KMS-11 (cell line): ENCODE measurements at regions not wholly inside any gene's neighbourhood (a gene's known extent, or its start where the extent isn't known, plus 50 kb on each side); places are given as distances from the start of the nearest gene placed in this dataset.

Experiments used
- H2AFZ ChIP-seq: fragments of 200-600 bp; sonication (generic); 2 replicates; pipeline ENCODE4 v1.6.1; 2016; ENCODE audit warnings: antibody characterized with exemption, mixed run types, low read depth
- H3K27ac ChIP-seq: fragments of 200-600 bp; sonication (generic); 2 replicates; pipeline ENCODE4 v1.6.1; 2016; ENCODE audit warnings: mild to moderate bottlenecking, mixed run types
- H3K27me3 ChIP-seq: fragments of 200-600 bp; sonication (generic); 2 replicates; pipeline ENCODE4 v1.6.1; 2017; ENCODE audit warnings: mild to moderate bottlenecking, low read depth, mixed run types, moderate library complexity; ENCODE audit not compliant: insufficient read depth
- H3K36me3 ChIP-seq: fragments of 200-600 bp; sonication (generic); 2 replicates; pipeline ENCODE4 v1.6.1; 2017; ENCODE audit warnings: mild to moderate bottlenecking, mixed run types; ENCODE audit not compliant: insufficient read depth
- H3K4me1 ChIP-seq: fragments of 200-600 bp; sonication (generic); 2 replicates; pipeline ENCODE4 v1.6.1; 2016; ENCODE audit warnings: mild to moderate bottlenecking, low read depth, mixed run types; ENCODE audit not compliant: poor library complexity, severe bottlenecking
- H3K4me2 ChIP-seq: fragments of 200-600 bp; sonication (generic); 2 replicates; pipeline ENCODE4 v1.7.0; 2016; ENCODE audit warnings: mild to moderate bottlenecking, mixed run types
- H3K4me3 ChIP-seq: fragments of 200-600 bp; sonication (generic); IDR thresholded peaks from 2 replicates; pipeline ENCODE4 v1.6.1; 2017; ENCODE audit warnings: low read depth, low read length, mixed read lengths; ENCODE audit not compliant: insufficient read depth
- H3K79me2 ChIP-seq: fragments of 200-600 bp; sonication (generic); 2 replicates; pipeline ENCODE4 v1.6.1; 2016; ENCODE audit warnings: low read depth, mixed run types; ENCODE audit not compliant: insufficient read depth
- H3K9ac ChIP-seq: fragments of 200-600 bp; sonication (generic); 2 replicates; pipeline ENCODE4 v1.6.1; 2016; ENCODE audit warnings: mild to moderate bottlenecking, mixed run types
- H4K20me1 ChIP-seq: fragments of 200-600 bp; sonication (generic); 2 replicates; pipeline ENCODE4 v1.6.1; 2016; ENCODE audit warnings: mild to moderate bottlenecking, mixed run types; ENCODE audit not compliant: insufficient read depth
- CTCF ChIP-seq: fragments of 200-600 bp; sonication (generic); conservative IDR thresholded peaks from 2 replicates; pipeline ENCODE4 v1.6.1; 2017; ENCODE audit warnings: low read depth, mild to moderate bottlenecking, antibody characterized with exemption, low read length, moderate library complexity, mixed read lengths

GRCh38 chr3:73917643-73918042 lies 292.9 kb upstream of the PDZRN3 start:
- H3K4me2 ChIP-seq: no peak overlapping the region
- H3K36me3 ChIP-seq: no peaks in the 10 kb centered on the region
- no peak overlapping the region for H3K9ac ChIP-seq
- no peak overlapping the region for H3K27ac ChIP-seq
- no peak overlapping the region for H3K4me3 ChIP-seq
- no peaks in the 10 kb centered on the region for H3K27me3 ChIP-seq
- no peak for TF ChIP-seq CTCF
- H3K4me1 ChIP-seq: no peaks in the 10 kb centered on the region
- H2AFZ ChIP-seq: no peak overlapping the region
- H3K79me2 ChIP-seq: no peaks in the 10 kb centered on the region
- no peaks in the 10 kb centered on the region for H4K20me1 ChIP-seq

- Histone ChIP-seq H3K27ac (no peak overlapping the region), H3K27me3 (no peaks in the 10 kb centered on the region), H3K36me3 (no peaks in the 10 kb centered on the region), H3K4me2 (no peak overlapping the region), H4K20me1 (no peaks in the 10 kb centered on the region), H3K4me3 (no peak overlapping the region), H3K4me1 (no peaks in the 10 kb centered on the region), H2AFZ (no peak overlapping the region), H3K9ac (no peak overlapping the region), H3K79me2 (no peaks in the 10 kb centered on the region)
- no peak for TF ChIP-seq CTCF
Observed at GRCh38 chr3:73915886-73916285, 291.1 kb upstream of the PDZRN3 start.

- Histone ChIP-seq H3K4me2 (no peak overlapping the region), H3K79me2 (no peaks in the 10 kb centered on the region), H3K36me3 (no peaks in the 10 kb centered on the region), H3K4me3 (no peak overlapping the region), H3K9ac (no peak overlapping the region), H4K20me1 (no peaks in the 10 kb centered on the region), H3K27ac (no peak overlapping the region), H3K27me3 (no peaks in the 10 kb centered on the region), H3K4me1 (no peaks in the 10 kb centered on the region), H2AFZ (no peak overlapping the region)
- TF ChIP-seq CTCF: no peak
Observed at GRCh38 chr3:73908218-73908617, 283.5 kb upstream of the PDZRN3 start.

GRCh38 chr3:73901686-73902085 lies 276.9 kb upstream of the PDZRN3 start:
- Histone ChIP-seq H3K36me3 (no peaks in the 10 kb centered on the region), H3K27ac (no peak overlapping the region), H3K9ac (no peak overlapping the region), H3K4me2 (no peak overlapping the region), H4K20me1 (no peaks in the 10 kb centered on the region), H3K4me1 (no peaks in the 10 kb centered on the region), H2AFZ (no peak overlapping the region), H3K4me3 (no peak overlapping the region), H3K27me3 (no peaks in the 10 kb centered on the region), H3K79me2 (no peaks in the 10 kb centered on the region)
- TF ChIP-seq CTCF: no peak
